Renal cortex interstitium (tissue), 11 donors: ENCODE measurements at regions not wholly inside any gene's neighbourhood (a gene's known extent, or its start where the extent isn't known, plus 50 kb on each side); places are given as distances from the start of the nearest gene placed in this dataset.

Experiments
- DNase-seq, 11 donors: peaks; one replicate each; pipeline ENCODE4 v3.0.0-alpha.2; 2013; ENCODE audit warnings: low read depth in 9 of 11, low spot score in 4 of 11; ENCODE audit errors: extremely low read depth in 1 of 11

- DNase-seq: no peak
These were observed 63.5 kb upstream of the RAB27B start for GRCh38 chr18:54764786-54765185.

- no peak for DNase-seq
These were observed 62.5 kb upstream of the RAB27B start for GRCh38 chr18:54765636-54766375.

GRCh38 chr18:54766634-54767033, 61.6 kb upstream of the RAB27B start:
- no peak for DNase-seq

GRCh38 chr18:54767098-54767497, 61.2 kb upstream of the RAB27B start:
- DNase-seq: no peak

GRCh38 chr18:54769526-54770464, 58.5 kb upstream of the RAB27B start:
- no peak for DNase-seq

- DNase-seq: no peak
These were observed 56.2 kb upstream of the RAB27B start for GRCh38 chr18:54772056-54772455.

GRCh38 chr18:54774423-54774822, 53.9 kb upstream of the RAB27B start:
- DNase-seq: no peak

- DNase-seq: no peak
These were observed 53.2 kb upstream of the RAB27B start for GRCh38 chr18:54774981-54775665.

GRCh38 chr18:54775686-54776085, 52.6 kb upstream of the RAB27B start:
- no peak for DNase-seq

- DNase-seq: no peak
These were observed 51.8 kb upstream of the RAB27B start for GRCh38 chr18:54776282-54776977.

GRCh38 chr18:54777118-54777791, 51.0 kb upstream of the RAB27B start:
- no peak for DNase-seq

- DNase-seq: no peak
These were observed 50.3 kb upstream of the RAB27B start for GRCh38 chr18:54777989-54778388.
